ENCODE measurements at regions not wholly inside any gene's neighbourhood (a gene's known extent, or its start where the extent isn't known, plus 50 kb on each side); places are given as distances from the start of the nearest gene placed in this dataset.
"Not testable (repeated sequence)": the region's sequence is repeated elsewhere in the genome, so short reads cannot be mapped to it uniquely, and the experiment has no call there.

- Histone ChIP-seq H4K20me1 (ENCODE audit: control insufficient read depth, extremely low read depth, insufficient read depth, low read length) (no peaks in the 10 kb centered on the region), H2AFZ (ENCODE audit: control insufficient read depth, low read length) (no peak overlapping the region), H3K4me3 (ENCODE audit: control insufficient read depth in 2 of 3, extremely low read depth in 1 of 3, insufficient read depth in 2 of 3, low read depth in 1 of 3, low read length in 3 of 3) (no peak overlapping the region), H3K27me3 (ENCODE audit: control insufficient read depth, extremely low read depth, insufficient read depth, low read length) (no peaks in the 10 kb centered on the region), H3K9ac (ENCODE audit: control insufficient read depth, extremely low read depth, insufficient read depth, low read length) (no peak overlapping the region), H3K36me3 (ENCODE audit: control insufficient read depth in 2 of 2, extremely low read depth in 1 of 2, insufficient read depth in 2 of 2, low read length in 2 of 2) (no peaks in the 10 kb centered on the region), H3K9me1 (ENCODE audit: control insufficient read depth, extremely low read depth, insufficient read depth, low read length) (no peaks in the 10 kb centered on the region), H3K9me3 (ENCODE audit: control insufficient read depth, low read depth, low read length) (no peaks in the 10 kb centered on the region), H3K4me2 (ENCODE audit: control insufficient read depth, extremely low read depth, insufficient read depth, low read depth, low read length) (no peak overlapping the region), H3K79me2 (ENCODE audit: control insufficient read depth, insufficient read depth, low read length) (no peaks in the 10 kb centered on the region), H3K4me1 (ENCODE audit: control insufficient read depth, extremely low read depth, insufficient read depth, low read length) (no peaks in the 10 kb centered on the region), H3K27ac (ENCODE audit: control insufficient read depth, insufficient read depth, low read length) (no peak overlapping the region)
- DNase-seq (ENCODE audit: low read depth, low spot score) = no peak
- dilution Hi-C loops (cut with MboI; ENCODE audit: extremely low pct_ligation_motif_present, low sequenced_read_pairs) = no loop called here
- no peak for FAIRE-seq
- TF ChIP-seq EZH2 (IDR thresholded peaks at IDR 0.05; ENCODE audit: low read length) = no peak
- TF ChIP-seq, protein P1, sequence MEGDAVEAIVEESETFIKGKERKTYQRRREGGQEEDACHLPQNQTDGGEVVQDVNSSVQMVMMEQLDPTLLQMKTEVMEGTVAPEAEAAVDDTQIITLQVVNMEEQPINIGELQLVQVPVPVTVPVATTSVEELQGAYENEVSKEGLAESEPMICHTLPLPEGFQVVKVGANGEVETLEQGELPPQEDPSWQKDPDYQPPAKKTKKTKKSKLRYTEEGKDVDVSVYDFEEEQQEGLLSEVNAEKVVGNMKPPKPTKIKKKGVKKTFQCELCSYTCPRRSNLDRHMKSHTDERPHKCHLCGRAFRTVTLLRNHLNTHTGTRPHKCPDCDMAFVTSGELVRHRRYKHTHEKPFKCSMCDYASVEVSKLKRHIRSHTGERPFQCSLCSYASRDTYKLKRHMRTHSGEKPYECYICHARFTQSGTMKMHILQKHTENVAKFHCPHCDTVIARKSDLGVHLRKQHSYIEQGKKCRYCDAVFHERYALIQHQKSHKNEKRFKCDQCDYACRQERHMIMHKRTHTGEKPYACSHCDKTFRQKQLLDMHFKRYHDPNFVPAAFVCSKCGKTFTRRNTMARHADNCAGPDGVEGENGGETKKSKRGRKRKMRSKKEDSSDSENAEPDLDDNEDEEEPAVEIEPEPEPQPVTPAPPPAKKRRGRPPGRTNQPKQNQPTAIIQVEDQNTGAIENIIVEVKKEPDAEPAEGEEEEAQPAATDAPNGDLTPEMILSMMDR (optimal IDR thresholded peaks at IDR 0.05 in 1 of 3, IDR thresholded peaks at IDR 0.05 in 1 of 3, conservative IDR thresholded peaks at IDR 0.05 in 1 of 3; ENCODE audit: extremely low read depth in 1 of 3, insufficient read depth in 2 of 3, low read length in 3 of 3) = no peak
Measured at GRCh38 chr7:142488036-142488633, 230.3 kb upstream of the PRSS58 start.

- H3K9me3 ChIP-seq (ENCODE audit: control insufficient read depth, low read depth, low read length); H2AFZ ChIP-seq (ENCODE audit: control insufficient read depth, low read length); H3K79me2 ChIP-seq (ENCODE audit: control insufficient read depth, insufficient read depth, low read length); H3K9me1 ChIP-seq (ENCODE audit: control insufficient read depth, extremely low read depth, insufficient read depth, low read length); H4K20me1 ChIP-seq (ENCODE audit: control insufficient read depth, extremely low read depth, insufficient read depth, low read length); H3K27ac ChIP-seq (ENCODE audit: control insufficient read depth, insufficient read depth, low read length); H3K9ac ChIP-seq (ENCODE audit: control insufficient read depth, extremely low read depth, insufficient read depth, low read length); dilution Hi-C loops (cut with MboI; ENCODE audit: extremely low pct_ligation_motif_present, low sequenced_read_pairs); H3K4me3 ChIP-seq (ENCODE audit: control insufficient read depth in 2 of 3, extremely low read depth in 1 of 3, insufficient read depth in 2 of 3, low read depth in 1 of 3, low read length in 3 of 3); H3K4me2 ChIP-seq (ENCODE audit: control insufficient read depth, extremely low read depth, insufficient read depth, low read depth, low read length); H3K36me3 ChIP-seq (ENCODE audit: control insufficient read depth in 2 of 2, extremely low read depth in 1 of 2, insufficient read depth in 2 of 2, low read length in 2 of 2); DNase-seq (ENCODE audit: low read depth, low spot score); FAIRE-seq; H3K4me1 ChIP-seq (ENCODE audit: control insufficient read depth, extremely low read depth, insufficient read depth, low read length); H3K27me3 ChIP-seq (ENCODE audit: control insufficient read depth, extremely low read depth, insufficient read depth, low read length): not testable (repeated sequence)
Measured at GRCh38 chr7:142487565-142487964, 229.7 kb upstream of the PRSS58 start.

GRCh38 chr7:142487124-142487523, 229.3 kb upstream of the PRSS58 start:
- H3K4me1 ChIP-seq (ENCODE audit: control insufficient read depth, extremely low read depth, insufficient read depth, low read length) = peaks cover 2% of the 10 kb centered on the region
- H3K9ac ChIP-seq (ENCODE audit: control insufficient read depth, extremely low read depth, insufficient read depth, low read length) = no peak overlapping the region
- TF ChIP-seq EZH2 (IDR thresholded peaks at IDR 0.05; ENCODE audit: low read length) = no peak
- TF ChIP-seq, protein P1 (optimal IDR thresholded peaks at IDR 0.05 in 1 of 3, IDR thresholded peaks at IDR 0.05 in 1 of 3, conservative IDR thresholded peaks at IDR 0.05 in 1 of 3; ENCODE audit: extremely low read depth in 1 of 3, insufficient read depth in 2 of 3, low read length in 3 of 3) = no peak
- DNase-seq (ENCODE audit: low read depth, low spot score) (no peak), FAIRE-seq (no peak)
- H3K4me2 ChIP-seq (ENCODE audit: control insufficient read depth, extremely low read depth, insufficient read depth, low read depth, low read length) = no peak overlapping the region
- H3K4me3 ChIP-seq (ENCODE audit: control insufficient read depth in 2 of 3, extremely low read depth in 1 of 3, insufficient read depth in 2 of 3, low read depth in 1 of 3, low read length in 3 of 3) = no peak overlapping the region
- H3K36me3 ChIP-seq (ENCODE audit: control insufficient read depth in 2 of 2, extremely low read depth in 1 of 2, insufficient read depth in 2 of 2, low read length in 2 of 2) = no peaks in the 10 kb centered on the region
- H3K79me2 ChIP-seq (ENCODE audit: control insufficient read depth, insufficient read depth, low read length) = no peaks in the 10 kb centered on the region
- H2AFZ ChIP-seq (ENCODE audit: control insufficient read depth, low read length) = no peak overlapping the region
- no peaks in the 10 kb centered on the region for H3K9me1 ChIP-seq (ENCODE audit: control insufficient read depth, extremely low read depth, insufficient read depth, low read length)
- H3K27me3 ChIP-seq (ENCODE audit: control insufficient read depth, extremely low read depth, insufficient read depth, low read length) = no peaks in the 10 kb centered on the region
- H3K27ac ChIP-seq (ENCODE audit: control insufficient read depth, insufficient read depth, low read length) = no peak overlapping the region
- no peaks in the 10 kb centered on the region for H3K9me3 ChIP-seq (ENCODE audit: control insufficient read depth, low read depth, low read length)
- no peaks in the 10 kb centered on the region for H4K20me1 ChIP-seq (ENCODE audit: control insufficient read depth, extremely low read depth, insufficient read depth, low read length)
- dilution Hi-C loops (cut with MboI; ENCODE audit: extremely low pct_ligation_motif_present, low sequenced_read_pairs) = no loop called here
